Thoracic aorta (tissue), 2 donors: ENCODE measurements at regions not wholly inside any gene's neighbourhood (a gene's known extent, or its start where the extent isn't known, plus 50 kb on each side); places are given as distances from the start of the nearest gene placed in this dataset.

Experiments
- ATAC-seq: fragments of 150-250 bp; one replicate; pipeline ENCODE4 v1.8.0; 2017; ENCODE audit warnings: low read depth; ENCODE audit not compliant: insufficient number of reproducible peaks, low FRiP score
- DNase-seq: peaks from one replicate; pipeline ENCODE4 v3.0.0-alpha.2; 2020; ENCODE audit warnings: low spot score
- H3K27ac ChIP-seq, 2 donors: fragments of 200-600 bp; sonication (generic); 1 replicate in 1 of 2; 2 replicates in 1 of 2; pipeline ENCODE4 v1.5.1; 2016; ENCODE audit warnings: mild to moderate bottlenecking in 2 of 2, moderate library complexity in 2 of 2
- H3K27me3 ChIP-seq: fragments of 200-600 bp; sonication (generic); replicated peaks from 2 replicates; pipeline ENCODE4 v1.6.0; 2016; ENCODE audit warnings: mild to moderate bottlenecking; ENCODE audit not compliant: insufficient read depth
- H3K36me3 ChIP-seq: fragments of 200-600 bp; sonication (generic); one replicate; pipeline ENCODE4 v1.5.1; 2016
- H3K4me1 ChIP-seq, 2 donors: fragments of 200-600 bp; sonication (generic); 1 replicate in 1 of 2; 2 replicates in 1 of 2; pipeline versions ENCODE4 v1.5.1 to v1.6.0; 2016; ENCODE audit warnings: low read depth in 2 of 2, mild to moderate bottlenecking in 1 of 2; ENCODE audit not compliant: control insufficient read depth in 1 of 2
- H3K4me3 ChIP-seq: fragments of 200-600 bp; sonication (generic); 2 replicates; pipeline ENCODE4 v1.5.1; 2016; ENCODE audit warnings: mild to moderate bottlenecking
- H3K9me3 ChIP-seq: fragments of 200-600 bp; sonication (generic); 2 replicates; pipeline ENCODE4 v1.5.1; 2016
- TF ChIP-seq, protein P1 (sequence below): fragments of 200-600 bp; sonication (generic); IDR thresholded peaks from one replicate; pipeline ENCODE4 v1.5.1; 2019; ENCODE audit warnings: antibody characterized with exemption

DNA sequence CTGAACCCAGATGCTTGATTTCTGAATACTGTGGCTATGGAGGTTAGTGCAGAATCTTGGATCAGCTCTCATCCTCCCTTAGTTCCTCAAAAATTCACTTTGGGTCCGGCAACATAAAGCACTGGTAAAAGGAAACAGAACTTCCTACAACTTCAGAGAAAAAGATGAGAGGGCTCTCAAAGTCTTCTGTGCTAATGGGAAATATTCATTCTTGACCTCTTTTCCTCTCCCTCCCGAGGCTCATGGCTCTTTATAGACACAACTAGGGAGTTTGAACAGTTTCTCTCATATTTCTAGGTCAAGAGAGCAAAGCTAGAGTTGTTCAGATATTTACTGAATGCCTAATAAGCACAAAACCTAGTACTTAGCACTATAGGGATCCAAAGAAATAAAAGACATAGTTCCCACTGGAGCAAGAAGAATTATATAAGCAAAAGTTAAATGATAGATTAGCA lies 124.1 kb upstream of the TCF21 start:
- DNase-seq (no peak), ATAC-seq (no peak)
- Histone ChIP-seq H3K4me3 (no peak overlapping the region), H3K4me1 (peaks cover 24 to 62% of the 10 kb centered on the region in 2 donors), H3K27me3 (no peaks in the 10 kb centered on the region), H3K36me3 (no peaks in the 10 kb centered on the region), H3K27ac (peak overlapping the region; percentile 50 to 52), H3K9me3 (no peaks in the 10 kb centered on the region)
- TF ChIP-seq, protein P1, sequence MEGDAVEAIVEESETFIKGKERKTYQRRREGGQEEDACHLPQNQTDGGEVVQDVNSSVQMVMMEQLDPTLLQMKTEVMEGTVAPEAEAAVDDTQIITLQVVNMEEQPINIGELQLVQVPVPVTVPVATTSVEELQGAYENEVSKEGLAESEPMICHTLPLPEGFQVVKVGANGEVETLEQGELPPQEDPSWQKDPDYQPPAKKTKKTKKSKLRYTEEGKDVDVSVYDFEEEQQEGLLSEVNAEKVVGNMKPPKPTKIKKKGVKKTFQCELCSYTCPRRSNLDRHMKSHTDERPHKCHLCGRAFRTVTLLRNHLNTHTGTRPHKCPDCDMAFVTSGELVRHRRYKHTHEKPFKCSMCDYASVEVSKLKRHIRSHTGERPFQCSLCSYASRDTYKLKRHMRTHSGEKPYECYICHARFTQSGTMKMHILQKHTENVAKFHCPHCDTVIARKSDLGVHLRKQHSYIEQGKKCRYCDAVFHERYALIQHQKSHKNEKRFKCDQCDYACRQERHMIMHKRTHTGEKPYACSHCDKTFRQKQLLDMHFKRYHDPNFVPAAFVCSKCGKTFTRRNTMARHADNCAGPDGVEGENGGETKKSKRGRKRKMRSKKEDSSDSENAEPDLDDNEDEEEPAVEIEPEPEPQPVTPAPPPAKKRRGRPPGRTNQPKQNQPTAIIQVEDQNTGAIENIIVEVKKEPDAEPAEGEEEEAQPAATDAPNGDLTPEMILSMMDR: no peak

DNA sequence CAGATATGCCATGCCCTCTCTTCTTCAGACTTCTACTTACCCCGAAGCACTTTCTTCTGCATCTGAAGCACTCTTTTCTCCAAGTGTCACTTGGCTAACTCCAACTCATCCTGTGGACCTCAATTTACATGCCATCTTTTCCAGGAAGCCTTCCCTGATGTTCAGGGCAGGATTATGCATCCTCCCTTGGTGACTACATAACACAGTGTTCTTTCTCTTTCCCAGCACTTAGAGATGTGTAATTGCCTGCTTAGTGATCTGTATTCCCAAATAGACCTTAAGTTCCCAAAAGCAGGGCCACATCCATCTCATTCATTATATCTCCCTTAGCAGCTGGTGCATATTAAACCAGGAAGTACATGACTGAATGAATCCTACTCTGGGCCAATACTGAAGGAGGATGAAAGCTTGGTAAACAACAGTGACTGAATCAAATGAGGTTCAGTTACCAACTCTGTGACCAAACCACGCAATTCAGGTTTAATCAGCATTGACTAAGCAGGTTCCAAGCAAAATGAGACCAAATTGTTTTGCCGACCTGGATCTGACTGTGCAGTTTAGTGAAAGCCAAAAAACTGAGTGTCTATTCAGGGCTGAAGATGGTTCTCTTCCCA lies 121.4 kb upstream of the TCF21 start:
- Histone ChIP-seq H3K27me3 (no peaks in the 10 kb centered on the region), H3K4me1 (peaks cover 11 to 36% of the 10 kb centered on the region in 2 donors), H3K36me3 (no peaks in the 10 kb centered on the region), H3K27ac (no peak overlapping the region), H3K4me3 (no peak overlapping the region), H3K9me3 (no peaks in the 10 kb centered on the region)
- DNase-seq: no peak
- no peak for ATAC-seq
- TF ChIP-seq, protein P1: no peak

DNA sequence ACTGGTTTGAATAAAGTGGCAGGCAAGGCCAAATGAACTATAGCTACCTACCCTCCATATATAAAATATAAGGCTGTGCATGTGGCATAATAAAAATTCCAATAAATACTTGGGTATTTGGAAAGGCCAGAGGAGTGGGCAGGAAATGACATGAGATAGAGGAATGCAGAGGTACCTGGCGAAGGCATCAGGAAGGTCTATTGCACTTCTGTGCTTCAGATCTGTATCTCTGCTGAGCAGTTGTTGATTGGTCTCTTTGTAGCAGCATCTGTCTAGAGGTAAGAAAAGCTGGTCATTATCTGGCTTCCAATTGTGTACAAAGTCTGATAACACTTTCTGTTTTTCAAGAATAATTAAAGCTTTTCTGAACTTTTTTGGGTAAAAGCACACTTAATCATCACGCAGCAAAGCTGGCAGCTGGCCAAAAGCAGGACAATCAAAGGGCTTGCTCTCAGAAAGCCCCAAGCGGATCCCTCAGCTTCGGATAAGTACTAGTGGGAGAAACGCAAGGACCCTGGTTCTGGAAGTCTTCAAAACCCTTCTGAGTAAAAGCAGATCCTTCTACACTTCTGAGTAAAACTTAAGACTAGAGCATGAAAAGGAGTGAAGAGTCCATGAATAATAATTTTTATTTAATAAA lies 120.1 kb upstream of the TCF21 start:
- no peaks in the 10 kb centered on the region for H3K27me3 ChIP-seq
- no peak overlapping the region for H3K27ac ChIP-seq
- H3K4me3 ChIP-seq: no peak overlapping the region
- TF ChIP-seq, protein P1: no peak
- ATAC-seq (no peak), DNase-seq (no peak)
- H3K4me1 ChIP-seq: peaks cover 5 to 28% of the 10 kb centered on the region in 2 donors
- H3K36me3 ChIP-seq: no peaks in the 10 kb centered on the region
- H3K9me3 ChIP-seq: no peaks in the 10 kb centered on the region

DNA sequence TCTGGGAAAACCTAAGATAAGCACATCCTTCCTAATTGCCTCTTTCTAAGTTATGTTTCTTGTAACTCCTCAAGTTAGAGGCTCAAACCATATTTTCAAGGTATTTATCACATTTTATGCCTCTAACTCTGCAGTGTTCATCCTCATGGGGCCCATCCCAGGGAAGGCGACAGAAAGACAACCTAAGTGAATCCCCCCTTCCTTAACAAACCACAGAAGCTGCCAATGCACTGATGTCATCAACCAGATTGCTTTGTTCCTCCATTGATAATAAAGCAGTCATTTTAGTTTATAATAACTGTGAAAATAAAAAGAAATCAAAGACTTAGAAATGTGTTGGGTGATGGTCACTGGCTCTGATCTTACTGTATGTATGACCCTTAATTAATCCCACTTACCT lies 119.5 kb upstream of the TCF21 start:
- H3K36me3 ChIP-seq: no peaks in the 10 kb centered on the region
- peaks cover 3 to 22% of the 10 kb centered on the region in 2 donors for H3K4me1 ChIP-seq
- no peak for DNase-seq
- no peak overlapping the region for H3K27ac ChIP-seq
- H3K9me3 ChIP-seq: no peaks in the 10 kb centered on the region
- TF ChIP-seq, protein P1: no peak
- no peak overlapping the region for H3K4me3 ChIP-seq
- no peak for ATAC-seq
- H3K27me3 ChIP-seq: no peaks in the 10 kb centered on the region

DNA sequence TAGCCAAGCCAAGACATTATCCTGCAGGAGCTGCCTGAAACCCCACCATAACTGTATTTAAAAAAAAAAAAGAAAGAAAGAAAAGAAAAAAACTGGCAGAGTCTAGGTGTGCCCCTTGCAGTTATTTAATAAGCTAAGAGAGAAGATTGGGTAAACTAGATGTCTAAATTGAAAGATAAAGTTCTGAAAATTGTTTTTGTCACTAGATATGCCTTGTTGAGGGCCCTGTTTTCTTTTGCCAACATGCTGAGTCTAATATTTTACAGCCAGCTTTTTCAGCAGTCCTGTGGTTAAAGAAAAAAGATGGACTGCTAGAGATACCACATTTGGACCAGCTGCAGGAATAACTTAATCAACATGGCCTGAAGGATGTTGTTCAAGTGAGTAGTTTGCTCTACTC lies 116.3 kb upstream of the TCF21 start:
- Histone ChIP-seq H3K36me3 (no peaks in the 10 kb centered on the region), H3K4me1 (peaks cover 0 to 16% of the 10 kb centered on the region in 2 donors), H3K9me3 (no peaks in the 10 kb centered on the region), H3K27ac (no peak overlapping the region), H3K4me3 (no peak overlapping the region), H3K27me3 (no peaks in the 10 kb centered on the region)
- TF ChIP-seq, protein P1: no peak
- DNase-seq: no peak
- ATAC-seq: no peak
